Liver (tissue), 3 donors: ENCODE measurements at regions not wholly inside any gene's neighbourhood (a gene's known extent, or its start where the extent isn't known, plus 50 kb on each side); places are given as distances from the start of the nearest gene placed in this dataset.

ENCODE experiments used
- ATF3 ChIP-seq: IDR thresholded peaks from 2 replicates; pipeline ENCODE4 v1.6.1; 2016; ENCODE audit warnings: antibody characterized with exemption
- CTCF ChIP-seq: fragments of 150-350 bp; IDR thresholded peaks from 2 replicates; pipeline ENCODE4 v1.5.1; 2017; ENCODE audit warnings: improper control_type of control experiment, low read depth, low read length; ENCODE audit not compliant: missing input control
- EGR1 ChIP-seq, 2 donors: IDR thresholded peaks; 2 replicates each; pipeline ENCODE4 v1.6.1; 2016 to 2018; ENCODE audit warnings: antibody characterized with exemption in 2 of 2, low read depth in 2 of 2
- FOXA1 ChIP-seq: IDR thresholded peaks from 2 replicates; pipeline ENCODE4 v1.6.1; 2016; ENCODE audit warnings: antibody characterized with exemption
- GABPA ChIP-seq, 2 donors: IDR thresholded peaks in 1 of 2; conservative IDR thresholded peaks in 1 of 2; 2 replicates each; pipeline ENCODE4 v1.6.1; 2016; ENCODE audit warnings: antibody characterized with exemption in 2 of 2, mild to moderate bottlenecking in 1 of 2, moderate library complexity in 1 of 2
- JUND ChIP-seq, 2 donors: IDR thresholded peaks; 2 replicates each; pipeline ENCODE4 v1.6.1; 2016; ENCODE audit warnings: antibody characterized with exemption in 2 of 2
- MAX ChIP-seq: IDR thresholded peaks from 2 replicates; pipeline ENCODE4 v1.6.1; 2016; ENCODE audit warnings: antibody characterized with exemption
- RAD21 ChIP-seq, 2 donors: IDR thresholded peaks; 2 replicates each; pipeline ENCODE4 v1.6.1; 2016; ENCODE audit warnings: antibody characterized with exemption in 2 of 2, mild to moderate bottlenecking in 2 of 2
- REST ChIP-seq: IDR thresholded peaks from 2 replicates; pipeline ENCODE4 v1.6.1; 2016; ENCODE audit warnings: antibody characterized with exemption, mild to moderate bottlenecking
- TAF1 ChIP-seq: conservative IDR thresholded peaks from 2 replicates; pipeline ENCODE4 v1.6.1; 2016; ENCODE audit warnings: antibody characterized with exemption, mild to moderate bottlenecking
- YY1 ChIP-seq: IDR thresholded peaks from 2 replicates; pipeline ENCODE4 v1.6.1; 2016; ENCODE audit warnings: antibody characterized with exemption, mild to moderate bottlenecking
- ZBTB33 ChIP-seq: IDR thresholded peaks from 2 replicates; pipeline ENCODE4 v1.6.1; 2016; ENCODE audit warnings: antibody characterized with exemption
- donor health status: healthy.
- donor health status: healthy.

- TF ChIP-seq CTCF, result no peak
- no peak for TF ChIP-seq MAX
- TF ChIP-seq ZBTB33, result no peak
- TF ChIP-seq FOXA1, result no peak
- no peak for TF ChIP-seq JUND (IDR thresholded peaks at IDR 0.05)
- no peak for TF ChIP-seq EGR1 (IDR thresholded peaks at IDR 0.05; ENCODE audit: low read depth in 2 of 2)
- no peak for TF ChIP-seq YY1
- TF ChIP-seq REST, result no peak
- no peak for TF ChIP-seq RAD21 (IDR thresholded peaks at IDR 0.05)
- no peak for TF ChIP-seq TAF1
- TF ChIP-seq GABPA (IDR thresholded peaks at IDR 0.05 in 1 of 2, conservative IDR thresholded peaks at IDR 0.05 in 1 of 2), result no peak
- no peak for TF ChIP-seq ATF3
Observed at GRCh38 chr6:95905132-95905531, 110.6 kb upstream of the FUT9 start.
